MCF 10A (cell line): ENCODE measurements at regions not wholly inside any gene's neighbourhood (a gene's known extent, or its start where the extent isn't known, plus 50 kb on each side); places are given as distances from the start of the nearest gene placed in this dataset.

Experiments used
- BruUV-seq: library from RNA; stranded (reverse); fragments of 400-500 nt; replicated peaks from 2 replicates; lab custom pipeline; 2021; lab: Mats Ljungman, UMichigan
- CTCF ChIA-PET: fragments of 300-600 bp; sonication (Branson Sonifier 250); formaldehyde crosslinking; extraction: SDS; loops from one replicate; lab custom pipeline; 2021; ENCODE audit warnings: antibody characterized with exemption, inconsistent platforms; lab: Yijun Ruan, JAX
- POLR2A ChIA-PET: fragments of 300-600, 350-650 bp; sonication (Branson Sonifier 250); formaldehyde crosslinking; extraction: SDS; loops from one replicate; lab custom pipeline; 2020; ENCODE audit warnings: antibody characterized with exemption, inconsistent platforms; lab: Yijun Ruan, JAX
- DNase-seq: peaks from one replicate; pipeline ENCODE4 v3.0.0-alpha.2; 2018; ENCODE audit not compliant: unreplicated experiment
- H3K27ac Mint-ChIP-seq: one replicate; pipeline ENCODE4 v1.8.0; 2022; ENCODE audit warnings: mild to moderate bottlenecking, low read depth, mixed read lengths; ENCODE audit not compliant: unreplicated experiment
- H3K27me3 Mint-ChIP-seq: one replicate; pipeline ENCODE4 v1.8.0; 2022; ENCODE audit warnings: mixed read lengths; ENCODE audit not compliant: insufficient read depth, unreplicated experiment
- H3K36me3 Mint-ChIP-seq: one replicate; pipeline ENCODE4 v1.8.0; 2022; ENCODE audit warnings: mild to moderate bottlenecking, moderate library complexity, mixed read lengths; ENCODE audit not compliant: insufficient read depth, unreplicated experiment
- H3K4me1 Mint-ChIP-seq: one replicate; pipeline ENCODE4 v1.8.0; 2022; ENCODE audit warnings: mixed read lengths; ENCODE audit not compliant: insufficient read depth, unreplicated experiment
- H3K4me3 Mint-ChIP-seq: one replicate; pipeline ENCODE4 v1.8.0; 2022; ENCODE audit warnings: mild to moderate bottlenecking, moderate library complexity, mixed read lengths; ENCODE audit not compliant: unreplicated experiment
- H3K9me3 Mint-ChIP-seq: one replicate; pipeline ENCODE4 v1.8.0; 2022; ENCODE audit warnings: mixed read lengths; ENCODE audit not compliant: unreplicated experiment
- intact Hi-C: fragments of 100-400 bp; cut with micrococcal nuclease; formaldehyde crosslinking; loops from 2 replicates; pipeline ENCODE4 v1.14.1; 2022
- TF ChIP-seq, protein P1 (sequence below): fragments of 200-600 bp; IDR thresholded peaks from one replicate; pipeline ENCODE4 v1.8.0; 2022; ENCODE audit warnings: antibody characterized with exemption, mild to moderate bottlenecking; ENCODE audit not compliant: unreplicated experiment

DNA sequence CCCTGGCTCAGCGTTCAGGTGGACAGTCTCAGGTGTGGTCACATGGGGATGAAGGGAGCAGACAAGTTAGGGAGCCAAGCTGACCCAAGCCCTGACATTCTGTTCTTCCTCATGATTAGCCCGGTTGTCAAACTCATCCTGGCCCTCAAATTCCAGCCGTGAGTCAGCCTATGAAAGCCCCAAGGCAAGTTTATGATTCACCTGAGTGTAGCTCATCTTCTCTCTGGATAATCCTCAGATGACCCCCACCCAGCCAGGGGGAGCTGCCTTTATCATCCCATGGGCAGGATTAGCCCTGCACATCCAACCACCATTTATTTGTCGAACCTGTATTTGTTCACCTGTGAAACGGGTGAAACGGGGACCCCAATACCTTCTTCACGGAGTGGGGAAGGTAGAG is 161.9 kb downstream of the DHX35 start:
- TF ChIP-seq, protein P1, sequence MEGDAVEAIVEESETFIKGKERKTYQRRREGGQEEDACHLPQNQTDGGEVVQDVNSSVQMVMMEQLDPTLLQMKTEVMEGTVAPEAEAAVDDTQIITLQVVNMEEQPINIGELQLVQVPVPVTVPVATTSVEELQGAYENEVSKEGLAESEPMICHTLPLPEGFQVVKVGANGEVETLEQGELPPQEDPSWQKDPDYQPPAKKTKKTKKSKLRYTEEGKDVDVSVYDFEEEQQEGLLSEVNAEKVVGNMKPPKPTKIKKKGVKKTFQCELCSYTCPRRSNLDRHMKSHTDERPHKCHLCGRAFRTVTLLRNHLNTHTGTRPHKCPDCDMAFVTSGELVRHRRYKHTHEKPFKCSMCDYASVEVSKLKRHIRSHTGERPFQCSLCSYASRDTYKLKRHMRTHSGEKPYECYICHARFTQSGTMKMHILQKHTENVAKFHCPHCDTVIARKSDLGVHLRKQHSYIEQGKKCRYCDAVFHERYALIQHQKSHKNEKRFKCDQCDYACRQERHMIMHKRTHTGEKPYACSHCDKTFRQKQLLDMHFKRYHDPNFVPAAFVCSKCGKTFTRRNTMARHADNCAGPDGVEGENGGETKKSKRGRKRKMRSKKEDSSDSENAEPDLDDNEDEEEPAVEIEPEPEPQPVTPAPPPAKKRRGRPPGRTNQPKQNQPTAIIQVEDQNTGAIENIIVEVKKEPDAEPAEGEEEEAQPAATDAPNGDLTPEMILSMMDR, result no peak
- no peak overlapping the region for H3K27ac Mint-ChIP-seq
- H3K36me3 Mint-ChIP-seq, result no peaks in the 10 kb centered on the region
- no peak overlapping the region for H3K4me3 Mint-ChIP-seq
- no peaks in the 10 kb centered on the region for H3K9me3 Mint-ChIP-seq
- peaks cover 6% of the 10 kb centered on the region for H3K4me1 Mint-ChIP-seq
- CTCF ChIA-PET, result interaction anchor here (0.6 to 3.2 kb wide), 7 partner anchors 8 to 1442 kb away, joined by 3 to 23 read pairs (median 3); no protein-coding TSS in a partner anchor
- no TSS peak for BruUV-seq
- H3K27me3 Mint-ChIP-seq, result peaks cover 12% of the 10 kb centered on the region
- intact Hi-C loops, result no loop called here
- peak; percentile 45 for DNase-seq
- POLR2A ChIA-PET, result interaction anchor here (0.5 kb wide), 1 partner anchor 494 kb away, joined by 3 read pairs; no protein-coding TSS in a partner anchor

DNA sequence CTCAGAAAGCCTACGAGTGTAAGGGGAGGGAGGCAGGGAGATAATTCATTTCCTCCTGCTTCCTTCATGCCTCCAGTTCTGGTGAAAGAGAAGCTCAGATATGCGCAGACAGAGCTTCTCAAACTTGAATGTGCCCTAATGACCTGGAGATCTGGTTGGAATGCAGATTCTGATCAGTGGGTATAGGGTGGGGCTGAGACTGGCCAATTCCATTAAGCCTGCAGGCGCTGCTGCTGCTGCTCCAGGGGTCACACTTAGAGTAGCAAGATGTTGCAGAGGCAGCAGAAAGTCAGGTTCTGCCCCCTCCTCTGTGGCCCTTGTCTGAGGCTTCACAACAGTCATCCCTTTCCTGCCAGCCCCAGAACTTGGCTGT is 161.0 kb downstream of the DHX35 start:
- Mint-ChIP-seq H3K36me3 (no peaks in the 10 kb centered on the region), H3K27ac (no peak overlapping the region), H3K4me3 (no peak overlapping the region), H3K4me1 (peaks cover 6% of the 10 kb centered on the region), H3K27me3 (peaks cover 12% of the 10 kb centered on the region), H3K9me3 (no peaks in the 10 kb centered on the region)
- intact Hi-C loops, result no loop called here
- no TSS peak for BruUV-seq
- POLR2A ChIA-PET, result no interaction called here
- CTCF ChIA-PET, result interaction anchor here (0.5 to 3.2 kb wide), 8 partner anchors 11 to 1967 kb away, joined by 3 to 23 read pairs (median 4); no protein-coding TSS in a partner anchor
- TF ChIP-seq, protein P1, result no peak
- DNase-seq, result no peak

GRCh38 chr20:39117491-39117890 is 155.3 kb downstream of the DHX35 start:
- Mint-ChIP-seq H3K4me1 (no peaks in the 10 kb centered on the region), H3K4me3 (no peak overlapping the region), H3K9me3 (peaks cover 6% of the 10 kb centered on the region), H3K27me3 (peaks cover 21% of the 10 kb centered on the region), H3K36me3 (no peaks in the 10 kb centered on the region), H3K27ac (no peak overlapping the region)
- intact Hi-C loops, result loop anchor here (10.0 kb wide), 1 partner anchor 1047 kb away; no protein-coding TSS in a partner anchor
- peak; percentile 97 for DNase-seq
- CTCF ChIA-PET, result interaction anchor here (0.5 to 9.9 kb wide), 8 partner anchors 11 to 477 kb away, joined by 3 to 153 read pairs (median 4); no protein-coding TSS in a partner anchor
- BruUV-seq, result no TSS peak
- TF ChIP-seq, protein P1, result no peak
- POLR2A ChIA-PET, result interaction anchor here (1.1 to 1.2 kb wide), 2 partner anchors 1236 to 1845 kb away, joined by 3 read pairs; no protein-coding TSS in a partner anchor

- Mint-ChIP-seq H3K36me3 (no peaks in the 10 kb centered on the region), H3K9me3 (peaks cover 6% of the 10 kb centered on the region), H3K4me3 (no peak overlapping the region), H3K27ac (no peak overlapping the region), H3K4me1 (peaks cover 5% of the 10 kb centered on the region), H3K27me3 (peaks cover 30% of the 10 kb centered on the region)
- TF ChIP-seq, protein P1, result no peak
- DNase-seq, result no peak
- intact Hi-C loops, result loop anchor here (10.0 kb wide), 1 partner anchor 1049 kb away; no protein-coding TSS in a partner anchor
- ChIA-PET CTCF (interaction anchor here (0.6 to 9.9 kb wide), 6 partner anchors 8 to 758 kb away, joined by 3 to 153 read pairs (median 3); no protein-coding TSS in a partner anchor), POLR2A (no interaction called here)
- BruUV-seq, result no TSS peak
These were observed 153.9 kb downstream of the DHX35 start for GRCh38 chr20:39116020-39116419.
